Uterus (tissue), 3 donors: ENCODE measurements at regions not wholly inside any gene's neighbourhood (a gene's known extent, or its start where the extent isn't known, plus 50 kb on each side); places are given as distances from the start of the nearest gene placed in this dataset.

Experiments
- DNase-seq, 2 donors: peaks; one replicate each; pipeline ENCODE4 v3.0.0-alpha.2; 2019 to 2020
- H3K27ac ChIP-seq, 2 donors: fragments of 200-600 bp; sonication (generic); 1 replicate in 1 of 2; 2 replicates in 1 of 2; pipeline ENCODE4 v1.5.1; 2016 to 2018
- H3K27me3 ChIP-seq, 2 donors: fragments of 200-600 bp; sonication (generic); one replicate each; pipeline ENCODE4 v1.5.1; 2018 to 2019; ENCODE audit warnings: control low read depth in 1 of 2
- H3K36me3 ChIP-seq, 2 donors: fragments of 200-600 bp; sonication (generic); one replicate each; pipeline ENCODE4 v1.5.1; 2019; ENCODE audit warnings: control low read depth in 1 of 2
- H3K4me1 ChIP-seq, 2 donors: fragments of 200-600 bp; sonication (generic); one replicate each; pipeline ENCODE4 v1.5.1; 2018 to 2019; ENCODE audit warnings: control low read depth in 1 of 2
- H3K4me3 ChIP-seq, 2 donors: fragments of 200-600 bp; sonication (generic); 1 replicate in 1 of 2; 2 replicates in 1 of 2; pipeline ENCODE4 v1.5.1; 2018 to 2019; ENCODE audit warnings: mild to moderate bottlenecking in 1 of 2
- H3K9me3 ChIP-seq, 2 donors: fragments of 200-600 bp; sonication (generic); one replicate each; pipeline ENCODE4 v1.5.1; 2019; ENCODE audit warnings: control low read depth in 1 of 2
- CTCF ChIP-seq, 4 experiments: fragments of 200-600 bp in 2 of 4; fragments of 450-650 bp in 2 of 4; sonication (generic) in 2 of 4; IDR thresholded peaks; one replicate each; pipeline ENCODE4 v1.5.1; 2016 to 2019; ENCODE audit warnings: antibody characterized with exemption in 4 of 4, mild to moderate bottlenecking in 2 of 4, moderate library complexity in 1 of 4
- POLR2A ChIP-seq, 2 donors: fragments of 450-650 bp; IDR thresholded peaks; one replicate each; pipeline ENCODE4 v1.6.1; 2016; ENCODE audit warnings: antibody characterized with exemption in 2 of 2, mild to moderate bottlenecking in 1 of 2, moderate library complexity in 1 of 2
- intact Hi-C: fragments of 100-400 bp; cut with DNase I; formaldehyde crosslinking; loops from one replicate; pipeline ENCODE4 v1.15.1; 2023; ENCODE audit warnings: low total_unique reads
- donor health status: DM: yes; HTN: yes; CAD: no.

GRCh38 chr3:162666835-162667234 lies 1170.2 kb downstream of the OTOL1 start:
- DNase-seq = no peak
- Histone ChIP-seq H3K4me3 (no peak overlapping the region), H3K27me3 (no peaks in the 10 kb centered on the region), H3K9me3 (no peaks in the 10 kb centered on the region), H3K27ac (no peak overlapping the region), H3K36me3 (no peaks in the 10 kb centered on the region), H3K4me1 (no peaks in the 10 kb centered on the region)
- intact Hi-C loops = no loop called here
- TF ChIP-seq CTCF (IDR thresholded peaks at IDR 0.05) (no peak), POLR2A (IDR thresholded peaks at IDR 0.05) (no peak)

GRCh38 chr3:162670181-162670580 lies 1173.6 kb downstream of the OTOL1 start:
- Histone ChIP-seq H3K27me3 (no peaks in the 10 kb centered on the region), H3K4me1 (no peaks in the 10 kb centered on the region), H3K27ac (no peak overlapping the region), H3K9me3 (no peaks in the 10 kb centered on the region), H3K36me3 (no peaks in the 10 kb centered on the region), H3K4me3 (no peak overlapping the region)
- TF ChIP-seq CTCF (IDR thresholded peaks at IDR 0.05) (no peak), POLR2A (IDR thresholded peaks at IDR 0.05) (no peak)
- no peak for DNase-seq
- intact Hi-C loops = no loop called here

GRCh38 chr3:162677475-162677874 lies 1180.9 kb downstream of the OTOL1 start:
- H3K4me3 ChIP-seq = no peak overlapping the region
- H3K9me3 ChIP-seq = no peaks in the 10 kb centered on the region
- H3K27me3 ChIP-seq = no peaks in the 10 kb centered on the region
- H3K36me3 ChIP-seq = no peaks in the 10 kb centered on the region
- no peaks in the 10 kb centered on the region for H3K4me1 ChIP-seq
- no peak overlapping the region for H3K27ac ChIP-seq
- DNase-seq = no peak
- intact Hi-C loops = no loop called here
- TF ChIP-seq POLR2A (IDR thresholded peaks at IDR 0.05) (no peak), CTCF (IDR thresholded peaks at IDR 0.05) (no peak)

GRCh38 chr3:162678941-162679340 lies 1182.3 kb downstream of the OTOL1 start:
- Histone ChIP-seq H3K27ac (no peak overlapping the region), H3K36me3 (no peaks in the 10 kb centered on the region), H3K9me3 (no peaks in the 10 kb centered on the region), H3K4me1 (no peaks in the 10 kb centered on the region), H3K4me3 (no peak overlapping the region), H3K27me3 (no peaks in the 10 kb centered on the region)
- DNase-seq = no peak
- no peak for TF ChIP-seq CTCF (IDR thresholded peaks at IDR 0.05)
- no peak for TF ChIP-seq POLR2A (IDR thresholded peaks at IDR 0.05)
- intact Hi-C loops = no loop called here

GRCh38 chr3:162684260-162684659 lies 1187.7 kb downstream of the OTOL1 start:
- no peaks in the 10 kb centered on the region for H3K27me3 ChIP-seq
- H3K4me3 ChIP-seq = no peak overlapping the region
- DNase-seq = no peak
- intact Hi-C loops = no loop called here
- no peaks in the 10 kb centered on the region for H3K36me3 ChIP-seq
- TF ChIP-seq POLR2A (IDR thresholded peaks at IDR 0.05) (no peak), CTCF (IDR thresholded peaks at IDR 0.05) (no peak)
- H3K27ac ChIP-seq = no peak overlapping the region
- H3K9me3 ChIP-seq = no peaks in the 10 kb centered on the region
- H3K4me1 ChIP-seq = no peaks in the 10 kb centered on the region
